ENCODE measurements at regions not wholly inside any gene's neighbourhood (a gene's known extent, or its start where the extent isn't known, plus 50 kb on each side); places are given as distances from the start of the nearest gene placed in this dataset.

GRCh38 chrX:131907488-131908314 is 115.4 kb upstream of the STK26 start:
- no peak for DNase-seq

- no peak for DNase-seq
These were observed 112.5 kb upstream of the STK26 start for GRCh38 chrX:131910586-131910985.

DNA sequence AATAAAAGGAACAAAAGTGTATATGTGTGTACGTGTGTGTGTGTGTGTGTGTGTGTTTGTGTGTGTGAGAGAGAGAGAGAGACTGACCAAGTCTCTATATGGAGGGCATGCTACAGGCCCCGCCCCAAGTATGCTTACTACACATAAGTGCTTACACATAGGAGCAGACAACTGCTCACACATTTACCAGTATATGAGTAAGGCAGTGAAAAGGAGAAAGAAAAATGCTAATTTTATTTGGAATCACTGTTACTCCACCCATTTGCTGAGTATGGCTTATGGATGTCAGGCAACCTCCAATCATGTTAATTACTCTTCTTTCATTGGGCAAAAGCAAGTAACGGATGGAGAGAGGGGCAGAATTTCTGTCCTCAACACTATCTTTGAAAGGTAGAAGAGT is 107.6 kb upstream of the STK26 start:
- no peak for DNase-seq

- no peak for DNase-seq
These were observed 105.5 kb upstream of the STK26 start for GRCh38 chrX:131917588-131917987.

DNA sequence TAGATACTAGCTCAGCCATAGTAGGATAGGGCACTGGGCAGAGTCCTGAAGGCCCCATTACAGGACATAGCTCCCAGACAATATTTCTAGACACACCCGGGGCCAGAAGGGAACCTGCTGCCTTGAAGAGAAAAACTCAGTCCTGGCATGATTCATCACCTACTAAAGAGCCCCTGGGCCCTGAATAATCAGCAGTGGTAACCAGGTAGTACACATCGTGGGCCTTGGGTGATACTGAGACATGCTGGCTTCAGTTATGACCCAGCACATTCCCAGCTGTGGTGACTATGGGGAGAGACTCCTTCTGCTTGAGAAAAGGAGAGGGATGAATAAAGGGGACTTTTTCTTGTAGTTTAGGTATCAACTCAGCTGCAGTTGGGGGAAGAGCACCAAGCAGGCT is 104.3 kb upstream of the STK26 start:
- DNase-seq: no peak

- no peak for DNase-seq
These were observed 99.4 kb upstream of the STK26 start for GRCh38 chrX:131923614-131924250.

DNA sequence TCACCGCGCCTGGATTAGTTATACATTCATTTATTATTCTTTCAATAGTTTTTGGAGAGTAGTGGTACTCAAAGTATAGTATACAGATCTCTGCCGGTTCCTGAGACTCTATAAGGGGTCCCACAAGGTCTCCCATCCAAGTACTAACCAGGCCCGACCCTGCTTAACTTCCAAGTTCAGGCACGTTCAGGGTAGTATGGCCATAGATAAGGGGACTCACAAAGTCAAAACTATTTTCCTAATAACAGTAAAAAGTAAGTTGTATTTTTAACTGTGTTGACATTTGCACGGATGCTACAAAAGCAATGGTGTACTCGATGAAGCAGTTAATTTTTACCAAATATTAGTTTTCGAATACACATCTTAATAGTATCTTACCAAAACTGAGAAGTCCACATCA is 84.4 kb upstream of the STK26 start:
- DNase-seq: no peak

DNA sequence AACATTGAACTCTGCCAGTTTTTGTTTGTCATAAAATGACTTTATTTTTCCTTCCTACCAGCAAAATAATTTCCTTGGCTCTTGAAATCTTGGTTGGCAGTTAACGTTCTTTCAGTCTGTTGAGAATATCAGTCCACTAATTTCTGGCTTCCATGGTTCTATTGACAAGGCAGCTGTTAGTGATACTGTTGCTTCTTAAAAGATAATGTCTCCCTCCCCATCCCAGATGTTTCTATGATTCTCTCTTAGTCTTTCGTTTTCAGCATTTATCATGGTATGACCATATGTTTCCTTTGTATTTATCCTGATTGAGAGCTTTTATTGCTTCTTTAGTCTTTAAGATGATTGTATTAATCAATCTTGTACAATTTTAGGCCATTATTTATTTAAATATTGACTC is 81.1 kb upstream of the STK26 start:
- DNase-seq: no peak

DNA sequence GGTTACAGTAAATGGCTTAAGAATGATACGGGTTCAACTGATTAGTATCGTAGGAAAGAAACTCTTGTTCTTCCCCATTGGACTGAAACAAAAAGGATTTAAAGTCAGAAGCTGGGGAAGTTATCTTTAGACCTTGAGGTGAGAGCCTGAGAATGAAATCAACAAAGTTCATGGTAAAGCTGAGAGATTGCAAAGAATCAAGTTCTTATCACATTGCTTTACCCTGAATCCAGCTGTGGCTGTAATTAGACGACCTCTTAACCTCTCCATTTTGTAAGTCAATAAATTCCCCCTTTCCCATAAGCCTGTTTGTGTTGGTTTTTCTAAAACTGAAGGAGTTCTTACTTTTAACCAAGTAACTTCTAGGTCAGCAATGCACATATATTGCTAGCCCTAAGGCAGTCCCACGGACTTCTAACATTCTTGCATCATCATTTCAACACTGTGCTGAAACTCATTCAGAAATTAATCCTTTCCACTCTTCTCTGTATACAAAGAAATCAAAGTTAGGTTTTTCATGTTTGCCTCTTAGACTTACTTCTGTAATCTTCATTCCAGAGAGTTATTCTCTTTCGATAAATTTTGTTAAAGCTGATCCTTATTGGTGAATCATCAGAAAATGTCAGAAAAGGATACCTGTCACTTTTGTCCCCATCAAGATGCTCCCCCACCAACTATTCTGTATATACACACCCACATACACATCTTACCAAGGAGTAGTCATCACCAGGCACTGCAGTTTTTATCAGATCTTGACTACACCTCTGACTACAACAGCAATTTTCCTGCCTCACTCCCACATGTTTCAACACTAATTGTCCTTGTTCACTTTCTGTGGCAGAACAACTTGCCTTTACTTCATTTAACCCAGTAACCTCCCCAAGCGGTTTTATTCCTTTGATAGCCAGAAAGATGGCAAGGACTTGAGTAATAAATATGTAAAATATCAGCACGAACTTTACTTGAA is 77.9 kb upstream of the STK26 start:
- DNase-seq: no peak

DNA sequence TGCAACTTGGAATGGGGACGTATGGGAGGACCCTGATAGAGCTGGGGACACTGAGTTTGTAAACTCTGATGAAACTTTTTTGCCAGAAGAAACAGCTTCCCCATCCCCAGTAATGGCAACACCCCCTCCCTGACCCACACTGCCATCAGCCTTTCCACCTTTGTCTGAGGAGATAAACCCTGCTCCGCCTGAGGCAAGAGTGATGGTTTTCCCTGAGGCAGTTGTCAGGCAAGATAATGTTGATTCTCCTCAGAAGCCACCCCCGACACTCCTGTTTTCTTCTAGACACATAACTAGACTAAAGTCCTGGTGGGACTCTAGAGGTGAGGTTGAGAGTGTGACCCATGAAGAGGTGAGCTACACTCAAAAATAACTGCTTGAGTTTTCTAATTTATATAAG is 71.9 kb upstream of the STK26 start:
- no peak for DNase-seq

GRCh38 chrX:131955099-131955777 is 67.9 kb upstream of the STK26 start:
- no peak for DNase-seq

DNA sequence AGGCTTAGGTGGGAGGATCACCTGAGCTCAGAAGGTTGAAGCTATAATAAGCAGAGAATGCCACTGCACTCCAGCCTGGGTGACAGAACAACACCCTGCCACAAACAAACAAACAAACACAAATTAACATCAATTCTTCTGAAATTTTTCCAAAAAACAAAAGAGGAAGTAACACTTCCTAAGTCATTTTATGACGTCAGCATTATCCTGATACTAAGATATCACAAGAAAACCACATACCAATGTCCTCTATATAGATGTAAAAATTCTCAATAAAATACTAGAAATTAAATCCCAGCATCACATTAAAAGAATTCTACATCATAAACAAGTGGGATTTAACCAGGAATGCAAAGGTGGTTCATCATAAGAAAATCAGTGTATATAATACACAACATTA is 64.4 kb upstream of the STK26 start:
- no peak for DNase-seq

- DNase-seq: no peak
These were observed 52.8 kb upstream of the STK26 start for GRCh38 chrX:131970347-131970746.
